GM18507 (cell line): ENCODE measurements at regions not wholly inside any gene's neighbourhood (a gene's known extent, or its start where the extent isn't known, plus 50 kb on each side); places are given as distances from the start of the nearest gene placed in this dataset.

ENCODE experiments used
- DNase-seq: peaks from one replicate; pipeline ENCODE4 v3.0.0; 2011; ENCODE audit warnings: low read depth; ENCODE audit not compliant: insufficient read length; ENCODE audit errors: extremely low spot score
- FAIRE-seq: peaks from 2 replicates; lab custom pipeline; 2011; peaks lifted over from hg19 to GRCh38; lab: Jason Lieb, UNC

GRCh38 chr4:17094159-17094875, 195.9 kb upstream of the LDB2 start:
- no peak for DNase-seq
- FAIRE-seq, result no peak

DNA sequence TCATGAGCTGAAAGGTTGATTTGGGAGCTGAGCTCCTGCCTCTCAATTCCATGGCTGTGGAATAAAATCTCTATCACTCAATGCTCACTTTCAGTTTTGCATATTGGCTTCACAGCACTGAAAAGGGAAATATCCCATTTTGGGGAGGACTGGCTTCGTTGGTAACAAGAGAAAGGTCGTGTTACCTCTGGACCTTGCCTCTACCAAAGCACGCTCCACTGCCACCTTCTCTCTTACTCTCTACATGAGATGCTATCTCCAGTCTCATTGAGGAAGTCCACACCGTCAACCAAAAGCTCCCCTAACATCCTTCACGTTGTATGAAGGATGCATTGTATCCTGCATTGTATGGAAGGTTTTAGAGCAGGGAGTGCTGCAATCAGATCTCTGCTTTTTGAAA, 195.0 kb upstream of the LDB2 start:
- DNase-seq (no peak), FAIRE-seq (peak; percentile 36)

DNA sequence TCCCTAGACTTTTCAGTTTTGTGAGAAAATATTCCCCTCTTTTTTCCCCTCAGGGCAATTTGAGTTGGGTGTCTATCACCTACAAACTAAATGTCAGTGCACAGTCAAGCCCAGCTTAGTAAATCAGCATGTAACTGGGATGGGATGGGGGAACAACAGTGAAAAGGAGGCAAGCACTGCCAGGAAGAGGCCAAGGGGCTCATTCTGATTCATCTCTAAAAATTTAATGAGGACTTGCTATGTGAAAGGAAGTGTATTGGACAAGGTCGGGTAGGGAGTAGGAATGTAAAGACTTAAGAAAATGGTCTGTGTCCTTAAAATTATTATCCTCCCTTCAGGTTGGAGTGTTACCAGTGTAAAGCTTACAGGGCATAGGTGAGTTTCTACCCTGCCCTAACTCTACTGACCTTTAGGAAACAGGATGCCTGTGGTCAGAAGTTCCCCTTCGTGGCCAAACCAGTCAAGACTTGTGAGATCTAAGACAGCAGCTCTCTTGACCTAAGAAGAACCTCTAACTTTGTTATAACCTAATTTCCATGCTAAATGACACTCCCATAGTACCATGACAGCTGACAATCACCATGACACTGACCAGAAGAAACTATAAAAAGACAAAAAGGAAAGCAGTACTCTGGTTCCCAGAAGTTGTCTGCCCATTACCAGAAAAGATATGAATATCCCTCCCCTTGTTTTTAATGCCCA, 194.4 kb upstream of the LDB2 start:
- peak; percentile 86 for FAIRE-seq
- peak; percentile 11 for DNase-seq

GRCh38 chr4:17091104-17091503, 192.7 kb upstream of the LDB2 start:
- DNase-seq (no peak), FAIRE-seq (no peak)

GRCh38 chr4:17090063-17090462, 191.6 kb upstream of the LDB2 start:
- FAIRE-seq (no peak), DNase-seq (no peak)

GRCh38 chr4:17085416-17085815, 187.0 kb upstream of the LDB2 start:
- DNase-seq, result no peak

DNA sequence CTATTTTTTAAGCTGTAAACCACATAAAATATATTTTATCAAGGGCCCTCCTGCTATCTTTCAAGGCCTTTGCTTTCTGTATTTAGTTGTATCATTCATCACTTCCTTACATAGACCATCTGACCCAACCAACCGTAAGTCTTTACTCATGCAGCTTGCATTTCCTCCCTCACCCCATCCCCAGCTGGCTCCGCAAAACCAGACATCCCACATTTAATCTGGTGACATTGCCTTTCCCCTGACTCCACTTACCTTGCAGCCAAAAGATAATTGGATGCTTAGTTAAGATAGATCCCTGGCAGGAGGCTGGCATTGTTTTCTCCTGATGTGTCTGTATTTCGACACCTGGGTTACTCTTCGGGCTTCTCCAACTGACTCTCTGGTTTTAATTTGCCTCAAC, 183.7 kb upstream of the LDB2 start:
- no peak for FAIRE-seq

More at GRCh38 chr4:17085416-17085815, 187.0 kb upstream of the LDB2 start:
- FAIRE-seq, result no peak

DNA sequence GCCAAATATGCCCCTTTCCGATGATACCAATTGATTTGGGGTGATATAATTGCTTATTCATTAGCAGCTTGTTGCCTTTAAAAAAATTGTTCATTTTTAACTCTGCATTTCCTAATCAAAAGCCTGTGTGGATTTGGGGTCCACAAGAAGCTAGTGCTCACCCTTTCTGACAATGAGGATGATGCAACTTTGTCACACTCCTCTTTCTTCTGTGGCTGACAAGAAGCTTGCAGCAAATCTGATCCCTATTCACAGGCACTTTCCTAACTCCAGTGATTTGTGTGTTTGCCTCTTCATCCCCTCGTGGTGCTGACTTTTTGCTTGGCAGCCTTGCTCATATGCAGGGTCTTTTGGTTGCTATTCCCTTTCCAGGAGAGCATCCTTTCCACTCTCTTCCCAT, 182.7 kb upstream of the LDB2 start:
- FAIRE-seq, result no peak

More for the DNA sequence above, 183.7 kb upstream of the LDB2 start:
- DNase-seq, result no peak

GRCh38 chr4:17077105-17077504, 178.7 kb upstream of the LDB2 start:
- no peak for DNase-seq
- FAIRE-seq, result no peak

More for the DNA sequence above, 182.7 kb upstream of the LDB2 start:
- DNase-seq, result no peak

GRCh38 chr4:17072483-17072882, 174.0 kb upstream of the LDB2 start:
- DNase-seq, result no peak
- FAIRE-seq, result no peak

GRCh38 chr4:17068891-17069290, 170.4 kb upstream of the LDB2 start:
- no peak for DNase-seq
- no peak for FAIRE-seq

- FAIRE-seq, result no peak
- DNase-seq, result no peak
Observed at GRCh38 chr4:17068392-17068791, 169.9 kb upstream of the LDB2 start.

DNA sequence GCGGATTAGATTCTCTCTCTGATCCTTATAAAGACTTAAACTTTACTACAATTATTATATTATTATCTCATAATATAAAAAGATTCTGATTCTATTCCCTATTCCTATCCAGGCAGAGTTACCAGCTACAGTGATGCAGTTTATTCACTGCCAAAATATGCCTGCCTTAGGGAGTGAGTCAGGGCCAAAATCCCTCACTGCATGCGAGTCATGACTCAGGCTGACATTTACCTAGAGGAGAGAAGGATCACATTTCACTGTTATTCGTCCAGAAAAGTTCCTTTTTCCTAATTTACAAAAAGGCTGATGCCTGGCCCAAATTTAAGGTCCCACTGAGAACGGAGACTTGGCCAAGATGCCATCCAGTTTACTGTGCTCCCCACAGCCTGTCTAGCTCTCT, 168.5 kb upstream of the LDB2 start:
- DNase-seq, result no peak
- FAIRE-seq, result no peak

DNA sequence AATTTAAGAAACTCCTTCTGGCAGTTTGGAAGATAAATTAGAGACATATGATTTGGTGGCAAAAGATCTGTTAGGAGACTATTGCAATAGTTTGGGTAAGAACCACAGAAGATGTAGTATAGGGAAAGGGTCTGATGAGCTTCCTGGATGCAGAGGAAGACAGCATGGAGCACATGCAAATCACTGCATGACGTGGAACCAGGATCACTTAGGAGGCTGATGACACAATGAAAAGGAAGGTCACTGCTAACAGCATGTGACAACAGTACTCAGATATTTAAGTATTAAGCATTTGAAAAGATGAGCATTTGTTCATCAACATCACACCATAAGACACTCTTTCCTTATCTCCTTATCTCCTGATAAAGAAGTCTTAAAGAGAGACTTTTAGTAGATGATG, 167.8 kb upstream of the LDB2 start:
- FAIRE-seq, result no peak
- DNase-seq, result no peak

GRCh38 chr4:17065821-17066220, 167.4 kb upstream of the LDB2 start:
- FAIRE-seq, result no peak
- no peak for DNase-seq

- no peak for DNase-seq
- no peak for FAIRE-seq
Observed at GRCh38 chr4:17064959-17065358, 166.5 kb upstream of the LDB2 start.

DNA sequence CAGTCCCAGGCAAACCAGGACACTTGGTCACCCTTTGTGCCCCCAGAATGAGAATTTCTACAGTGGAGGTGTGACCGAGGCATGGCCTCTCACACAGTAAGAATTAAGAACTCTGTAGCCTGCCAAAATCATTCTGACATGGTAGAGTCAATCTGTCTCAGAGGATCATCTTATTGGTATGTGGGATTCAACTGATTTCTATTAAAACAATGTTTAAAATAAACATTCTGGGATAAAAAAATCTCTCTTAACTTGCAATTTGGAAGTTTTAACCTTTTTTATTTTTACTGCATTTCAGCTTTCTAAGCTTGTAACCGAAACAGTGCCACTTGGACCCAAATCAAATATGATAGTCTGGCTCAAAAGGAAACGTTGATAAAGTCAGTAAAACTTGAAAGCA, 165.4 kb upstream of the LDB2 start:
- FAIRE-seq, result no peak
- DNase-seq, result no peak

DNA sequence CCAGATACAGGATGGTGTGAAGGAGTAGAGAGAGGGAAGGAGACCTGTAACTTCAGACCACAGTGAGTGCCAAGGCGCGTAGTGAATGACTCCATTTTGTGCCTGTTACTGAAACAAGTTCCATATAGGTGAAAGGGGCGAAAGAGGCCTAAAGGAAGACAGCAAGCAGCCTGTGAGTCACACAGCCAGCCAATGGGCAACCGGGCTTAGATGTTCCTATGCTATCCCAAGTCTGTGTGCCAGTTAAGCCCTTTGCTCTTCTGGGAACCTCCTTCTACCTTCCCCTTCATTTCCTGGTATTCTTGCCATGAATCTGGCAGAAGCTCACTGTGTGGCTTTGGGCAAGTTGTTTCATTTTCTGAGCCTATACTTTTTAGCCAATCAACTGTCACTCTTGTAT, 161.8 kb upstream of the LDB2 start:
- FAIRE-seq (no peak), DNase-seq (no peak)

DNA sequence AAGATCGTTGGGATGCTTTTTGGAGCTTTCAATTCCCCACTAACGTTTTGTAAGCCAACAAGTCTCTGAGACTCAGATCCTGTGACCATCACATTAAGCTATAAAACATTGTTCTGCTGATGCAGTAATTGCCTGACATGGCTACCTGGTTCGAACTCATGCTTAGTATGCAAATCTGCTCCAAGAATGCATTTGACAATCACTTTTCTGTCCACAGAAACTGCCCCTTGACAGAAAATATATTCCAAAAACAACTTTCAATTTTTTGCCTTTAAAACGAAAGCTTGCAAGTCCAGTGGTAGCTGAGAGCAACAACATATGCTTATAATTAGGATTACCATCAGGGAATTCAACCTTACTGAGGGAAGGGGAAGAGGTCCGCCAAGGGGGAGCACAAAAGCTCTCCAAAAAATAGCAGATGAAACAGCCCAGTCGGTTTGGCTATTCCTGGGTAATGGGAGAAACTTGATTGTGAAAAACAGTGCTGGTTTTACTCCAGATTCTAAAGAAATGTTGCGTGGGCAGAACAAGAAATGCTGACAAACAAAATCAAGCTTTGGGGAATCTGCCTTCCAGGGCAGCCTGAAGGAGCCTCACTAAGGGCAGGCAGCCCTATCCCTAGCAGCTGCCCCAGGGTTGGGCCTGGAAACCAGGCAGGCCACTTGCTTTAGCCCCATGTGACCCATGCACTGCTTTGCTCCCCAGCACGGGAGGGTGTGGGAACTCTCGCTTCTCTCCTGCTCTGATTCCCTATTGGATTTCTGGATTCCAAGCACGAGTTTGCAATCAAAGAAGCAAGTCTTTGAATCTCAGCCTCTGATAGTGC, 160.7 kb upstream of the LDB2 start:
- DNase-seq (no peak), FAIRE-seq (no peak)

- no peak for FAIRE-seq
- DNase-seq, result no peak
Observed at GRCh38 chr4:17058536-17058915, 160.1 kb upstream of the LDB2 start.
